Endothelial cell (in vitro differentiated cells): ENCODE measurements at regions not wholly inside any gene's neighbourhood (a gene's known extent, or its start where the extent isn't known, plus 50 kb on each side); places are given as distances from the start of the nearest gene placed in this dataset.
"Not testable (repeated sequence)": the region's sequence is repeated elsewhere in the genome, so short reads cannot be mapped to it uniquely, and the experiment has no call there.

Experiments used
- DNase-seq: peaks from one replicate; pipeline ENCODE4 v3.0.0; 2021; ENCODE audit warnings: low spot score
- H3K27ac Mint-ChIP-seq: one replicate; pipeline ENCODE4 v1.8.0; 2021; ENCODE audit warnings: mixed read lengths, inconsistent platforms; ENCODE audit not compliant: unreplicated experiment
- H3K27me3 Mint-ChIP-seq: one replicate; pipeline ENCODE4 v1.8.0; 2021; ENCODE audit warnings: mild to moderate bottlenecking, moderate library complexity, mixed read lengths, inconsistent platforms; ENCODE audit not compliant: unreplicated experiment
- H3K36me3 Mint-ChIP-seq: one replicate; pipeline ENCODE4 v1.8.0; 2021; ENCODE audit warnings: mild to moderate bottlenecking, low read depth, mixed read lengths, inconsistent platforms; ENCODE audit not compliant: unreplicated experiment
- H3K4me1 Mint-ChIP-seq: one replicate; pipeline ENCODE4 v1.8.0; 2021; ENCODE audit warnings: mild to moderate bottlenecking, mixed read lengths, inconsistent platforms; ENCODE audit not compliant: unreplicated experiment
- H3K4me3 Mint-ChIP-seq: one replicate; pipeline ENCODE4 v1.8.0; 2021; ENCODE audit warnings: mild to moderate bottlenecking, mixed read lengths, inconsistent platforms; ENCODE audit not compliant: unreplicated experiment
- H3K9me3 Mint-ChIP-seq: one replicate; pipeline ENCODE4 v1.8.0; 2021; ENCODE audit warnings: mixed read lengths, inconsistent platforms; ENCODE audit not compliant: unreplicated experiment
- TF ChIP-seq, protein P1 (sequence below): fragments of 200-600 bp; sonication (generic); IDR thresholded peaks from one replicate; pipeline ENCODE4 v1.5.0; 2021; ENCODE audit warnings: antibody characterized with exemption; ENCODE audit not compliant: unreplicated experiment

DNA sequence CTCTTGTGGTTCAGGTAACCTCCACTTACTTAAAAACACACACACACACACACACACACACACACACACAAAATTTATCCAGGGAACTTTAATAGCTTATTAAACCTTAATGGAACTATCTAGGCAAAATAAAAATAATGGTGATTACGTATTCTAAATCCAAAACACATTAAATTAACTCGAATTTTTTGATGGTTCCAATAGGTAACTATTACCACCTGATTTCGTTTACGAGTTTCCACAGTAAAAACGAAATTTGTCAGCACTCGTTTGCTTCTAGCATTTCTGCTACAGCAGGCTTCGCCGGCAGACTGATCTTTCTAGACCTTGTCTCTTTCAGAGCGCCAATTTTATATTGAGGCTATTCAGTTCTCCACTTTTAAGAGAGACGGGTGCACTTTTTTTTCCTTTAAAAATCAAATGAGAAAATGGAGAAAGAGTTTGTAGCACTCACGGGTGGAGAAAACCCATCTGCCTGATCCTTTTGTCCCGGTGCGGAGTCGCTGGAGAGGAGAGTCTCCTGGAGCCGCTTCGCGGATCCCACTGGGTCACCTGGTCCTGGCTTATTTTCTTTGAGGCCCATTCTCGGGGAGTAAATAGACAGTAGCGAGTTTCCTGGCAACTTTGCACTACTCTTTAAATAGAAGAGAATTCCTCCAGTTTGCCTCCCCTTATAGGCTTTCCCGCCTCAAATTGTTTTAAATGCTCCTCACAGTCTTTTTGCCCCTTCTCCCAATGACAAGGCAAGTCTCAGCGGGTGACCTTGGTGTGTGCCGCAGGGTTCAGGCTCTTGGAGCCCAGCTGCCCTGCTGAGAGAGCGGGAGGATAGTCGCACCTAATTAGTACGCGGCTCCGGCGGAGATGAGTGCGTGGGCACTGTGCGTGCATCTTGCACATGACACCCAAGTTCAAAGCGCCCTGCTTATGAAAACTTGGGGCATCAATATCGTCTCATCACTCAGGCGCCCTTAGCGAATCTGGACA, 117.0 kb downstream of the KCNRG start:
- no peak overlapping the region for H3K4me3 Mint-ChIP-seq
- no peak for DNase-seq
- no peaks in the 10 kb centered on the region for H3K9me3 Mint-ChIP-seq
- H3K27me3 Mint-ChIP-seq, result peaks cover 33% of the 10 kb centered on the region
- no peak overlapping the region for H3K27ac Mint-ChIP-seq
- H3K4me1 Mint-ChIP-seq, result peaks cover 36% of the 10 kb centered on the region
- H3K36me3 Mint-ChIP-seq, result no peaks in the 10 kb centered on the region
- TF ChIP-seq, protein P1, sequence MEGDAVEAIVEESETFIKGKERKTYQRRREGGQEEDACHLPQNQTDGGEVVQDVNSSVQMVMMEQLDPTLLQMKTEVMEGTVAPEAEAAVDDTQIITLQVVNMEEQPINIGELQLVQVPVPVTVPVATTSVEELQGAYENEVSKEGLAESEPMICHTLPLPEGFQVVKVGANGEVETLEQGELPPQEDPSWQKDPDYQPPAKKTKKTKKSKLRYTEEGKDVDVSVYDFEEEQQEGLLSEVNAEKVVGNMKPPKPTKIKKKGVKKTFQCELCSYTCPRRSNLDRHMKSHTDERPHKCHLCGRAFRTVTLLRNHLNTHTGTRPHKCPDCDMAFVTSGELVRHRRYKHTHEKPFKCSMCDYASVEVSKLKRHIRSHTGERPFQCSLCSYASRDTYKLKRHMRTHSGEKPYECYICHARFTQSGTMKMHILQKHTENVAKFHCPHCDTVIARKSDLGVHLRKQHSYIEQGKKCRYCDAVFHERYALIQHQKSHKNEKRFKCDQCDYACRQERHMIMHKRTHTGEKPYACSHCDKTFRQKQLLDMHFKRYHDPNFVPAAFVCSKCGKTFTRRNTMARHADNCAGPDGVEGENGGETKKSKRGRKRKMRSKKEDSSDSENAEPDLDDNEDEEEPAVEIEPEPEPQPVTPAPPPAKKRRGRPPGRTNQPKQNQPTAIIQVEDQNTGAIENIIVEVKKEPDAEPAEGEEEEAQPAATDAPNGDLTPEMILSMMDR, result no peak

- TF ChIP-seq, protein P1, result no peak
- H3K27me3 Mint-ChIP-seq, result peaks cover 30% of the 10 kb centered on the region
- H3K36me3 Mint-ChIP-seq, result no peaks in the 10 kb centered on the region
- H3K9me3 Mint-ChIP-seq, result no peaks in the 10 kb centered on the region
- no peak overlapping the region for H3K4me3 Mint-ChIP-seq
- H3K27ac Mint-ChIP-seq, result no peak overlapping the region
- peaks cover 35% of the 10 kb centered on the region for H3K4me1 Mint-ChIP-seq
- no peak for DNase-seq
Observed at GRCh38 chr13:50132904-50133357, 117.7 kb downstream of the KCNRG start.

DNA sequence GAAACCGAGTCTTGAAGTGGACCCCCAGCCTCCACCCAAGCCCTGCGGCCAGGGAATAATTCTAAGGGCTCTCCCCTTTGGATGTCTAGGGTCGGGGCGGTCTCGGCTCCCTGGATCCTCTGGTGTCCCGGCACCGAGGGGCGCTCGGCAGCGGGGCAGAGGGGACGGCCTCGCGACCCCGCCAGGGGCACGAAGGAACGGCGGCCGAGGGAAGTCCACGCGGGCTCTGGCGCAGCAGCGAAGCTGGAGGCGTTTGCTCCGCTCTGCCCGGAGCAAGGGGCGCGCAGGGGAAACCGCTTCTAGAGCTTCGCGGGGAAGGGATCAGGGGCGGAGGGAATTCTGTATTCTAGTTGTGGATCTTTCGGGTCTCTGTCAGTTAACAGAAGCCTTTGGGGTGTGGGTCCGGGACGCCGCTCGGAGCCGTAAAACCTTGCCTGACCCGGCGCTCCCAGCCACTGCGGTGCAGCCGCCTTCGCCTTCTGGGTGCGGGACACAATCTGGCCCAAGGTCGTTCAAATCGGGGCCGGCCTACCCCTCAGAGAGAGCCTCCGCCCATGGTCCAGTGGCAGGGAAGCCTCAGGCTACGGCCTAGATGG, 118.2 kb downstream of the KCNRG start:
- Mint-ChIP-seq H3K4me1 (peaks cover 31% of the 10 kb centered on the region), H3K27ac (no peak overlapping the region), H3K27me3 (peaks cover 27% of the 10 kb centered on the region), H3K9me3 (no peaks in the 10 kb centered on the region), H3K4me3 (no peak overlapping the region), H3K36me3 (no peaks in the 10 kb centered on the region)
- TF ChIP-seq, protein P1, result no peak
- no peak for DNase-seq

GRCh38 chr13:50136226-50136625, 121.0 kb downstream of the KCNRG start:
- H3K4me3 Mint-ChIP-seq, result no peak overlapping the region
- no peaks in the 10 kb centered on the region for H3K36me3 Mint-ChIP-seq
- H3K27ac Mint-ChIP-seq, result no peak overlapping the region
- TF ChIP-seq, protein P1, result no peak
- H3K27me3 Mint-ChIP-seq, result peaks cover 14% of the 10 kb centered on the region
- DNase-seq, result no peak
- H3K4me1 Mint-ChIP-seq, result peaks cover 29% of the 10 kb centered on the region
- H3K9me3 Mint-ChIP-seq, result no peaks in the 10 kb centered on the region

DNA sequence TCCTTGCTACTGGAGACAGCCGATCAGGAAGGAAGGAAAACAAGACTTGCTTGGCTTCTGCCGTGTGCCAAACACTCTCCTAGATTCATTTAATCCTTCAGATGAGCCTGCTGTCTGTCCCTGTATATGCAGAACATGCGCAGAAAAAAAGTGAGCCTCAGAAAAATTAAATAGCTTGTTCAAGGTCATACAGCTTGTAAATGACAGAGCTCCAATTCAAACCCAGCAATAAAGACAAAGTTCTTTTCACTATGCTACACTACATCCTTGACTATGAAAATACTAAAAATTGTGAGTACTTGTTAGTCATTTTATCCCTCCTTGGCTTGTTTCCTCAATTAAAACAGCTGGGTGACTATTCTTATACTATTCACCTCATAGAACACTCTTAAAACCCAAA, 121.4 kb downstream of the KCNRG start:
- H3K27ac Mint-ChIP-seq, result no peak overlapping the region

GRCh38 chr13:50139435-50139934, 124.2 kb downstream of the KCNRG start:
- H3K36me3 Mint-ChIP-seq, H3K27ac Mint-ChIP-seq, H3K4me3 Mint-ChIP-seq, H3K27me3 Mint-ChIP-seq, H3K9me3 Mint-ChIP-seq, DNase-seq: not testable (repeated sequence)
- peaks cover 16% of the 10 kb centered on the region for H3K4me1 Mint-ChIP-seq

More for the DNA sequence above, 121.4 kb downstream of the KCNRG start:
- Mint-ChIP-seq H3K4me1 (peaks cover 27% of the 10 kb centered on the region), H3K4me3 (no peak overlapping the region), H3K36me3 (no peaks in the 10 kb centered on the region), H3K27me3 (peaks cover 14% of the 10 kb centered on the region), H3K9me3 (no peaks in the 10 kb centered on the region)
- TF ChIP-seq, protein P1, result no peak
- DNase-seq, result no peak
